ENCODE measurements at regions not wholly inside any gene's neighbourhood (a gene's known extent, or its start where the extent isn't known, plus 50 kb on each side); places are given as distances from the start of the nearest gene placed in this dataset.

DNA sequence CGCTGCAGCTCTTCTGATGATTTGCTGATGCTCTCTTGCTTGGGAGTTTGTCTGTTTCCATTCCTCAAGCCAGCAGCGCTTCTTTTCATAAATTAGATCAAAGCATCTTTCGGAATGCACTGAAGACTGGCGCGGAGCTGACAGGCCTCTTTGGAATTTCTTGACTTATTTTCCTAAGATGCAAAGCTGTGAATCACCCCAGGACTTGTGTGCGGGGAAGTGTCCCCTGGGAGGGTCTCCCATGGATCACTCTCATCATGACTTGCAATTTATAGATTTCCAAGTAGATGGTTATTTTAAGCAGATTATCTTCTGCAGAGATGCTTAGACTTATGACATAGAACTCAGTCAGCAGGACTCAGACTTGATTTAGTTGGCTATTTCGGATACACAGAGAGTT, 467.2 kb downstream of the TCERG1L start:
- TF ChIP-seq, protein P1, sequence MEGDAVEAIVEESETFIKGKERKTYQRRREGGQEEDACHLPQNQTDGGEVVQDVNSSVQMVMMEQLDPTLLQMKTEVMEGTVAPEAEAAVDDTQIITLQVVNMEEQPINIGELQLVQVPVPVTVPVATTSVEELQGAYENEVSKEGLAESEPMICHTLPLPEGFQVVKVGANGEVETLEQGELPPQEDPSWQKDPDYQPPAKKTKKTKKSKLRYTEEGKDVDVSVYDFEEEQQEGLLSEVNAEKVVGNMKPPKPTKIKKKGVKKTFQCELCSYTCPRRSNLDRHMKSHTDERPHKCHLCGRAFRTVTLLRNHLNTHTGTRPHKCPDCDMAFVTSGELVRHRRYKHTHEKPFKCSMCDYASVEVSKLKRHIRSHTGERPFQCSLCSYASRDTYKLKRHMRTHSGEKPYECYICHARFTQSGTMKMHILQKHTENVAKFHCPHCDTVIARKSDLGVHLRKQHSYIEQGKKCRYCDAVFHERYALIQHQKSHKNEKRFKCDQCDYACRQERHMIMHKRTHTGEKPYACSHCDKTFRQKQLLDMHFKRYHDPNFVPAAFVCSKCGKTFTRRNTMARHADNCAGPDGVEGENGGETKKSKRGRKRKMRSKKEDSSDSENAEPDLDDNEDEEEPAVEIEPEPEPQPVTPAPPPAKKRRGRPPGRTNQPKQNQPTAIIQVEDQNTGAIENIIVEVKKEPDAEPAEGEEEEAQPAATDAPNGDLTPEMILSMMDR (IDR thresholded peaks at IDR 0.05 in 8 of 11, conservative IDR thresholded peaks at IDR 0.05 in 3 of 11): no peak
- TF ChIP-seq POLR2AphosphoS5 (IDR thresholded peaks at IDR 0.05) (no peak), POLR2A (IDR thresholded peaks at IDR 0.05) (no peak)
